Spinal cord (tissue), 9 donors: ENCODE measurements at regions not wholly inside any gene's neighbourhood (a gene's known extent, or its start where the extent isn't known, plus 50 kb on each side); places are given as distances from the start of the nearest gene placed in this dataset.
"Not testable (repeated sequence)": the region's sequence is repeated elsewhere in the genome, so short reads cannot be mapped to it uniquely, and the experiment has no call there.

ENCODE experiments used
- DNase-seq, 6 donors: peaks; one replicate each; pipeline versions ENCODE4 v3.0.0 to v3.0.0-alpha.2; 2013 to 2015; ENCODE audit warnings: low spot score in 6 of 6, low read depth in 4 of 6
- H3K27ac ChIP-seq: one replicate; pipeline ENCODE4 v1.5.1; 2013; ENCODE audit warnings: low read depth, low read length, control low read depth
- H3K27me3 ChIP-seq: one replicate; pipeline ENCODE4 v1.6.1; 2013; ENCODE audit warnings: low read length; ENCODE audit not compliant: control insufficient read depth, insufficient read depth
- H3K36me3 ChIP-seq: one replicate; pipeline ENCODE4 v1.6.1; 2013; ENCODE audit warnings: low read length; ENCODE audit not compliant: control insufficient read depth, insufficient read depth
- H3K4me1 ChIP-seq: one replicate; pipeline ENCODE4 v1.6.1; 2013; ENCODE audit warnings: low read length; ENCODE audit not compliant: control insufficient read depth, insufficient read depth
- H3K4me3 ChIP-seq: one replicate; pipeline ENCODE4 v1.5.1; 2013; ENCODE audit warnings: low read depth, low read length, control low read depth
- H3K9me3 ChIP-seq: one replicate; pipeline ENCODE4 v1.6.1; 2013; ENCODE audit warnings: low read length; ENCODE audit not compliant: control insufficient read depth, insufficient read depth
- WGBS: methylation state at CpG from one replicate; pipeline ENCODE4 v1.1.5; 2013; ENCODE audit warnings: missing lambda C conversion rate; ENCODE audit not compliant: insufficient coverage; 5-methylcytosine and 5-hydroxymethylcytosine counted together
- donor health status: healthy.

DNA sequence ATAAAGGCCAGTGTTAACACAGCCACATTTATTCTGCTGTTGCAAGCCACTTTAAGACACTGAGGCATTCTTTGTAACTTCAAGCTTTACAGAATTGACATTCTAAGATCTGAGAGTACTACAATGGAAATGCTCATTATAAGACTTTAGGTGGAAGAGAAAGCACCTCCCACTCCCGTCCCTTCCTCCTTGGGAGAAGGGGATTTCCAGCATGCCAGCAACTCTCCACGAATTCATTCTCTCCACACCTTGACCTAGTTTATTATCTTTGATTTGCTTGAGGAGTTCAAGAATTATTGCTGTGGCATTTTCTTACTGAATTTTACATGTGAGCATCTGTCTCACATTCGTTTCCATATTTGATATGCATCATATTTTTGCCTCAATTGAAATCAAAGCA lies 644.4 kb upstream of the MIS18BP1 start:
- Histone ChIP-seq H3K36me3 (no peaks in the 10 kb centered on the region), H3K27ac (no peak overlapping the region), H3K4me1 (no peaks in the 10 kb centered on the region), H3K4me3 (no peak overlapping the region), H3K27me3 (no peaks in the 10 kb centered on the region), H3K9me3 (no peaks in the 10 kb centered on the region)
- WGBS: no CpG with 5 or more reads among the region's 3 CpGs
- no peak for DNase-seq

DNA sequence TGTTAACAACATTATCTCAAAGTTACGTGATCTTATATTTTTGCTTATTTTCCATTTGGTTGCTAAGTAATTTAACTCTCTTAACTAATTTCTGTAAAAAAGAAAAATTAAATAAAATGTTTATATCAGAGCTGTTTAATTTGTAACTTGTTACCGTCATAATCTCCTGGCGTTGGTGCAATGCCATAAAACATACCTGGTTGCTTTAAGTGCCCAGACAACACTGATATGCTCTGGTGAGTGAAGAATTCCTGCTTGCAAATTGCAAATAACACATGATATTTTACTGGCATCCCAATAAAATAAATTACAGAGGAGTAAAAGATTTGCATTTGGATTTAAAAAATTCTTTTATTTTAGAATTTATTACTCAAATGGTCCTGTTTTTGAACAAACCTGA lies 640.1 kb upstream of the MIS18BP1 start:
- no CpG with 5 or more reads among the region's 3 CpGs for WGBS
- Histone ChIP-seq H3K4me1 (peaks cover 7% of the 10 kb centered on the region), H3K9me3 (no peaks in the 10 kb centered on the region), H3K27ac (no peak overlapping the region), H3K27me3 (no peaks in the 10 kb centered on the region), H3K36me3 (no peaks in the 10 kb centered on the region), H3K4me3 (no peak overlapping the region)
- no peak for DNase-seq

DNA sequence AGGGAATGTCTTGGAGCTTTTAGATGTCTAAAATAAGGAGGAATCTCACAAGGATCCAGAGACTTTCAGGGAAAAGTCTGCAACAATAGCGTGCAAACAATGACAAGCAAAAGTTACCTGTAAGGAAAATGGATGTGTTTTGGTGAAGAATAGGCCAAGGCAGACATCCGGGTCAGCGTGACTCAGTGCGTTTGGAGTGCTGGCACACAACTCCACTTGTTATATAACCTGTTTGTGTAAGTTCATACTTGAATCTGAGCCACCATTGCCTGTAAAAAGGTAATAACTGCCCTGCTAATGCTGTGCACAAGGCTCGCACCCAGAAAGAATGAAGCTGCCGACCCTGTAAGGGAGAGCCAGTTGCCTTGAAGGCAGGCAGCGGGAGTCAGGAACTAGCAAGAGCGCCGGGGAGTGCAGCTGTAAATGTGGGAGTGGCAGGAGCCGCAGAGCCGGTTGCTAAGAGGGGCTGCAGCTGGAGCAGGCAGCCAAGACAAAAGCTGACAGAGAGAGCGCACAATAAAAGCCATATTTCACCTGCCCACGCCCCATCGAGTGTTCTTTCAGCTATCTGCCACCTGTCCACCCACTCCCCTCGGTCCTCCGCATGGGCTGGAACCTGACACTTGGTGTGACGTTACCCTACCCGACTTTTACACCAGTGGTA lies 638.5 kb upstream of the MIS18BP1 start:
- no peak overlapping the region for H3K27ac ChIP-seq
- H3K27me3 ChIP-seq: no peaks in the 10 kb centered on the region
- peak in 3 of 6 donors; percentile 15 to 76 (median 21) for DNase-seq
- H3K4me1 ChIP-seq: peaks cover 7% of the 10 kb centered on the region
- no peaks in the 10 kb centered on the region for H3K36me3 ChIP-seq
- WGBS: 27% methylated on average over 9 of the region's 18 CpGs
- H3K9me3 ChIP-seq: no peaks in the 10 kb centered on the region
- H3K4me3 ChIP-seq: no peak overlapping the region

DNA sequence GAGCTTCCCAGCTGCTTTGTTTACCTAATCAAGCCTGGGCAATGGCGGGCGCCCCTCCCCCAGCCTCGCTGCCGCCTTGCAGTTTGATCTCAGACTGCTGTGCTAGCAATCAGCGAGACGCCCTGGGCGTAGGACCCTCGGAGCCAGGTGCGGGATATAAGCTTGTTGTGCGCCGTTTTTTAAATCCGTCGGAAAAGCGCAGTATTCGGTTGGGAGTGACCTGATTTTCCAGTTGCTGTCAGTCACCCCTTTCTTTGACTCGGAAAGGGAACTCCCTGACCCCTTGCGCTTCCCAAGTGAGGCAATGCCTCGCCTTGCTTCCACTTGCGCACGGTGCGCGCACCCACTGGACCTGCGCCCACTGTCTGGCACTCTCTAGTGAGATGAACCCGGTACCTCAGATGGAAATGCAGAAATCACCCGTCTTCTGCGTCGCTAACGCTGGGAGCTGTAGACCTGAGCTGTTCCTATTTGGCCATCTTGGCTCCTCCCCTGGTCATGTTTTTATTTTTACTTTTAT lies 635.8 kb upstream of the MIS18BP1 start:
- H3K4me1 ChIP-seq, H3K4me3 ChIP-seq, H3K27me3 ChIP-seq, H3K9me3 ChIP-seq, DNase-seq, H3K27ac ChIP-seq, H3K36me3 ChIP-seq: not testable (repeated sequence)
- 94% methylated on average over 17 of the region's 28 CpGs for WGBS

DNA sequence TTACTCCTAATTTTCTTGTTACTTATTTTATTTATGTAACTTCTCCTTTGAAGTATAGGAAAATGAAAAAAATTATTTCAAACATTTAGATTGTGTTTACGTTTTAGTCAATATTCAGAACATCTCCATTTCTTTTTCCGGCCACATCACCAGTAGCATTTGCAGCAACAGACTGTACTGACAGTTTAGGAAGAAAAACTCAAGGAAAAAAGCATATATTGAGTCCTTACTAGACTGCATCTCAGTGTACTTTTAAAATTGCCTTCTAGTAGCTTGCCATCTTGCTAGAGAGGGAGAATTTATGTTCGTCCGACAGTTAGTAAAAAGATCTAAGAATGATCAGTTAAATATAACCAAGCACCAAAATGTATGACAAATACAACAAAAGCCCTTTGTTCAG lies 625.0 kb upstream of the MIS18BP1 start:
- WGBS: no CpG with 5 or more reads among the region's 4 CpGs
- no peak overlapping the region for H3K4me3 ChIP-seq
- no peak overlapping the region for H3K27ac ChIP-seq
- no peaks in the 10 kb centered on the region for H3K27me3 ChIP-seq
- H3K4me1 ChIP-seq: no peaks in the 10 kb centered on the region
- DNase-seq: peak in 1 of 6 donors; percentile 34
- H3K9me3 ChIP-seq: no peaks in the 10 kb centered on the region
- H3K36me3 ChIP-seq: no peaks in the 10 kb centered on the region

DNA sequence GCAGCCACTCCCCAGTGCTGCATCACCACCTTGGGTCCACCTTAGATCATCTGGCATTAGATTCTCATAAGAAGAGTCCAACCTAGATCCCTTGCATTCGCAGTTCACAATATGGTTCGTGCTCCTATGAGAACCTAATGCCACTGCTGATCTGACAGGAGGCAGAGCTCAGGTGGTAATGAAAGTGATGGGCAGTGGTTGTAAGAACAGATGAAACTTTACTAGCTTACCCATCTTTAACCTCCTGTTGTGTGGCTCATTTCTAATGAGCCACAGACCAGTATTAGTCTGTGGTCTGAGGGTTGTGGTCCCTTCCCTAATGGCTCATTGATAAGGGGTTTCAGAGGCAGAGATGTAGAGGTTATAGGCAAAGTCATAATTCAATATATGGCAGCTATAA lies 615.9 kb upstream of the MIS18BP1 start:
- no CpG with 5 or more reads among the region's 2 CpGs for WGBS
- H3K27ac ChIP-seq: no peak overlapping the region

DNA sequence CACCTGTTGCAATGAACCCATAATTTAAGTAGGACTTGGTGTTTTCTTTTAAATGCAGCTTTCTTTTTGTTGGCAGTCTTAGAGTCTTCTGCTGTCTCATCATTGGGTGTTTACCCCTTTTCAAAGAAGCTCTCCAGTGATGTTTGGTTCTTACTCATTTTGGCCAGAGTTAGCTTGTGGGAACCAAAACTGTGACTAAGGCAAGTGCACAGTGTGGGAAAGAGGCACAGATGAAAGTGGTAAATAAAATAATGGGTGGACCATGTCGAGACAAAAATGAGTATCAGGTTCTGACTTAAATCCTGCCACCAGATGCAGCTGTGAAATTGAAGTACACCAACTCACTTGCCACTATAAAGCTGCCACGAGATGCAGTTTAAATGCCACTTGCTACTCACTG lies 615.4 kb upstream of the MIS18BP1 start:
- WGBS: 60% methylated on average over 1 of the region's 2 CpGs
- no peak for DNase-seq

More for the DNA sequence above, 615.9 kb upstream of the MIS18BP1 start:
- peaks cover 3% of the 10 kb centered on the region for H3K9me3 ChIP-seq
- H3K27me3 ChIP-seq: no peaks in the 10 kb centered on the region
- no peak for DNase-seq
- no peaks in the 10 kb centered on the region for H3K4me1 ChIP-seq
- no peaks in the 10 kb centered on the region for H3K36me3 ChIP-seq
- no peak overlapping the region for H3K4me3 ChIP-seq

DNA sequence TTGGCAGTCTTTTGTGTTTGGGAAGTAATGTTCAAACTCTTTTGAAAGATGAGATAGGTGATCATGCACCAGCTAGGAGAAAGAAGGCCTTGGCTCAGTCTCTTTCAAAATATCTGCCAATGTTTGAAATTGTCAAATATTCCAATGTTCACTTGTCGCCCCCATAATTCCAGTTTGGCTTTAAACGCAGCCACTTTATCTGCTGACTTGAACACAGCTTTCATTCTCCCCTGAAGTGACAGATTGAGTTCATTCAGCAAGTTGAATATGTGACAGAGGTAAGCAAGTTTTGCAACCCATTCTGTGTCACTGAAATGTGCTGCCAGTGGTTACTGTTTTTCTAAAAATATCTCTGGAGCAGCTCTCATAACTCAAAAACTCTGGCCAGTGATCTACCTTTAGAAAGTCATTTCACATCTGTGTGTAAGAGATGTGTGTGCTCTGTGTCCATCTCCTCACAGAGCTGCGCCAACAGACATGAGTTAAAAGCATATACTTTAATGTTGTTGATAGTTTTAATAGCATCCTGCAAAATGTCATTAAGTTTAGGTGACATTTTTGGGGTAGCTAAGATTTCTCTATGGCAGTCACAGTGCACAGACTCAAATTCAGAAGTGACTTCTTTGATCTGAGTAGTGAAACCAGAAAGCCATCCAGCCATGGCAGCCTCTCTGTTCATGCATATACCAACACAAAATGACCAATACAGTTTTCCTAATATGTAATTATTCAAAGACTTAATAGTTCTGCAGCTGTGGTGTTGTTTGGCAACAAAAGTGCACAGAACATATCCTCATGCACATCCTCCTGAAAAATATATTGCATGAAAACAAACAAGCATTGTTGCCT lies 614.3 kb upstream of the MIS18BP1 start:
- Histone ChIP-seq H3K4me1 (no peaks in the 10 kb centered on the region), H3K27me3 (no peaks in the 10 kb centered on the region), H3K4me3 (no peak overlapping the region), H3K27ac (no peak overlapping the region), H3K36me3 (no peaks in the 10 kb centered on the region), H3K9me3 (peaks cover 3% of the 10 kb centered on the region)
- WGBS: no CpG with 5 or more reads among the region's 3 CpGs
- DNase-seq: no peak

More for the DNA sequence above, 615.4 kb upstream of the MIS18BP1 start:
- H3K27ac ChIP-seq: no peak overlapping the region
- H3K36me3 ChIP-seq: no peaks in the 10 kb centered on the region
- H3K4me1 ChIP-seq: no peaks in the 10 kb centered on the region
- no peaks in the 10 kb centered on the region for H3K27me3 ChIP-seq
- peaks cover 3% of the 10 kb centered on the region for H3K9me3 ChIP-seq
- no peak overlapping the region for H3K4me3 ChIP-seq

DNA sequence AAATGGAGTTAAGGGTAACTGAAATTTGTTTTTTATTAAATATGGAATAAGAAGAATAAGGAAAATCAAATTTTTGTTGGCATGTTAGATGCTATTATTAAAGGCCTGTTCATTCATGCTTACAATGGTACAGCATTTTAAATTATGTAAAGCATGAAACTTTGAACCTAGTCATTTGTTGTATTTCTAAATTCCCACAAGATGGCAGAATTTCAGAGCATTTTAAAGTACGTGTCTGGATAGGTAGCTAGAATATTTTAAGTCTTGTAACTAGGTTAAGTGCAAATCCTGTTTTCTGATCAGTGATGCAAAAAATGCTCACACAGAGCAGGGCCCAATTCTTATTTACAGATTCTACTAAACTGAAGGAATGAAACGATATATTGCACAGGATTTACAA lies 585.6 kb upstream of the MIS18BP1 start:
- Histone ChIP-seq H3K27ac (no peak overlapping the region), H3K4me3 (no peak overlapping the region), H3K27me3 (no peaks in the 10 kb centered on the region), H3K36me3 (no peaks in the 10 kb centered on the region), H3K4me1 (no peaks in the 10 kb centered on the region), H3K9me3 (no peaks in the 10 kb centered on the region)
- DNase-seq: peak in 3 of 6 donors; percentile 12 to 84 (median 62)
- no CpG with 5 or more reads among the region's 2 CpGs for WGBS
